GM12892 (cell line): ENCODE measurements at regions not wholly inside any gene's neighbourhood (a gene's known extent, or its start where the extent isn't known, plus 50 kb on each side); places are given as distances from the start of the nearest gene placed in this dataset.

Experiments
- POLR2A ChIP-seq: IDR thresholded peaks from 2 replicates; pipeline ENCODE4 v1.6.1; 2011; ENCODE audit warnings: low read depth, low read length, control low read depth
- POLR2AphosphoS5 ChIP-seq: IDR thresholded peaks from 2 replicates; pipeline ENCODE4 v1.6.1; 2011; ENCODE audit warnings: low read depth, low read length, control low read depth
- TAF1 ChIP-seq: IDR thresholded peaks from 2 replicates; pipeline ENCODE4 v1.6.1; 2011; ENCODE audit warnings: low read depth, mild to moderate bottlenecking, control low read depth, low read length, borderline replicate concordance

- no peak for TF ChIP-seq POLR2A
- TF ChIP-seq POLR2AphosphoS5 = no peak
- no peak for TF ChIP-seq TAF1
Measured at GRCh38 chr1:193681422-193681821, 495.0 kb upstream of the B3GALT2 start.
